SK-N-SH (cell line): ENCODE measurements at regions not wholly inside any gene's neighbourhood (a gene's known extent, or its start where the extent isn't known, plus 50 kb on each side); places are given as distances from the start of the nearest gene placed in this dataset.

Source experiments
- CTCF ChIA-PET: fragments of 300-600, 350-600 bp; formaldehyde crosslinking; extraction: SDS; loops from one replicate; lab custom pipeline; 2021; lab: Yijun Ruan, JAX
- POLR2A ChIA-PET: fragments of 350-600 bp; sonication (Branson Sonifier 250); formaldehyde crosslinking; extraction: SDS; loops from one replicate; lab custom pipeline; 2020; ENCODE audit warnings: antibody characterized with exemption, inconsistent platforms; lab: Yijun Ruan, JAX
- DNase-seq: peaks from one replicate; pipeline ENCODE4 v3.0.0; 2012
- H2AFZ ChIP-seq: fragments of 200-600 bp; sonication (generic); 2 replicates; pipeline ENCODE4 v1.8.1; 2016; ENCODE audit warnings: antibody characterized with exemption, mild to moderate bottlenecking, low read depth
- H3F3A ChIP-seq: fragments of 200-600 bp; sonication (generic); replicated peaks from 2 replicates; pipeline ENCODE3; 2016; ENCODE audit warnings: antibody characterized with exemption, mild to moderate bottlenecking; ENCODE audit not compliant: insufficient read depth
- H3K27ac ChIP-seq, 2 experiments: fragments of 200-500 bp in 1 of 2; fragments of 200-600 bp in 1 of 2; sonication (Bioruptor generic) in 1 of 2; sonication (generic), shearing (Covaris generic) in 1 of 2; 2 replicates each; pipeline versions ENCODE4 v1.5.1 to v1.6.1; 2014 to 2016; ENCODE audit warnings: low read depth in 2 of 2, inconsistent platforms in 1 of 2, low read length in 1 of 2, mild to moderate bottlenecking in 1 of 2, mixed read lengths in 1 of 2
- H3K27me3 ChIP-seq: fragments of 200-600 bp; sonication (generic), shearing (Covaris generic); 2 replicates; pipeline ENCODE4 v1.6.1; 2016; ENCODE audit warnings: mixed run types; ENCODE audit not compliant: insufficient read depth
- H3K36me3 ChIP-seq, 2 experiments: fragments of 200-500 bp in 1 of 2; fragments of 200-600 bp in 1 of 2; sonication (Bioruptor generic) in 1 of 2; sonication (generic) in 1 of 2; replicated peaks in 1 of 2; 2 replicates each; pipeline versions ENCODE3 to v1.5.1; 2014 to 2016; ENCODE audit warnings: low read length in 1 of 2, mild to moderate bottlenecking in 1 of 2; ENCODE audit not compliant: insufficient read depth in 2 of 2, control insufficient read depth in 1 of 2
- H3K4me1 ChIP-seq, 2 experiments: fragments of 200-500 bp in 1 of 2; fragments of 200-600 bp in 1 of 2; sonication (Bioruptor generic) in 1 of 2; sonication (generic), shearing (Covaris generic) in 1 of 2; 2 replicates each; pipeline versions ENCODE4 v1.5.1 to v1.6.1; 2014 to 2016; ENCODE audit warnings: low read depth in 1 of 2, low read length in 1 of 2, mixed run types in 1 of 2; ENCODE audit not compliant: insufficient read depth in 2 of 2, control insufficient read depth in 1 of 2
- H3K4me2 ChIP-seq: fragments of 200-600 bp; sonication (generic), shearing (Covaris generic); 2 replicates; pipeline ENCODE4 v1.6.1; 2017; ENCODE audit warnings: mixed run types
- H3K4me3 ChIP-seq, 2 experiments: fragments of 200-500 bp in 1 of 2; fragments of 200-600 bp in 1 of 2; sonication (Bioruptor generic) in 1 of 2; sonication (generic), shearing (Covaris generic) in 1 of 2; 2 replicates each; pipeline versions ENCODE4 v1.5.1 to v1.8.1; 2014 to 2016; ENCODE audit warnings: low read depth in 2 of 2, inconsistent platforms in 1 of 2, low read length in 1 of 2, mild to moderate bottlenecking in 1 of 2, mixed read lengths in 1 of 2, moderate library complexity in 1 of 2
- H3K79me2 ChIP-seq: fragments of 200-600 bp; sonication (generic); 2 replicates; pipeline ENCODE4 v1.8.1; 2017; ENCODE audit warnings: mild to moderate bottlenecking; ENCODE audit not compliant: insufficient read depth
- H3K9ac ChIP-seq: fragments of 200-600 bp; sonication (generic); 2 replicates; pipeline ENCODE4 v1.6.1; 2017; ENCODE audit warnings: mixed run types
- H3K9me2 ChIP-seq: fragments of 200-600 bp; sonication (generic); 2 replicates; pipeline ENCODE4 v1.6.1; 2017; ENCODE audit warnings: mixed run types
- H3K9me3 ChIP-seq: fragments of 200-600 bp; sonication (generic); 2 replicates; pipeline ENCODE4 v1.6.1; 2017; ENCODE audit warnings: mixed run types, mild to moderate bottlenecking, moderate library complexity
- H4K20me1 ChIP-seq: fragments of 200-600 bp; sonication (generic); 2 replicates; pipeline ENCODE4 v1.6.1; 2017; ENCODE audit warnings: mild to moderate bottlenecking, mixed run types; ENCODE audit not compliant: insufficient read depth
- CTCF ChIP-seq: fragments of 200-600 bp; sonication (generic); IDR thresholded peaks from 2 replicates; pipeline ENCODE4 v1.6.1; 2017; ENCODE audit warnings: antibody characterized with exemption, mild to moderate bottlenecking, moderate library complexity
- EZH2phosphoT487 ChIP-seq: fragments of 200-600 bp; sonication (generic); IDR thresholded peaks from 2 replicates; pipeline ENCODE4 v1.6.1; 2017; ENCODE audit warnings: low read depth, mixed run types, mild to moderate bottlenecking, antibody characterized with exemption, moderate library complexity, borderline replicate concordance
- FOXJ3 ChIP-seq: sonication (generic); formaldehyde crosslinking; IDR thresholded peaks from 2 replicates; pipeline ENCODE4 v1.5.1; 2020; ENCODE audit warnings: mild to moderate bottlenecking, missing genetic modification reagents
- MEF2A ChIP-seq: IDR thresholded peaks from 2 replicates; pipeline ENCODE4 v1.4.0; 2012; ENCODE audit warnings: low read depth, borderline replicate concordance
- MXI1 ChIP-seq: IDR thresholded peaks from 2 replicates; pipeline ENCODE4 v1.6.1; 2012; ENCODE audit warnings: mild to moderate bottlenecking, low read depth, low read length, improper control_type of control experiment
- RAD21 ChIP-seq: IDR thresholded peaks from 2 replicates; pipeline ENCODE4 v1.6.1; 2012; ENCODE audit warnings: mild to moderate bottlenecking, low read length
- RFX5 ChIP-seq: IDR thresholded peaks from 2 replicates; pipeline ENCODE4 v1.6.1; 2012; ENCODE audit warnings: mild to moderate bottlenecking, improper control_type of control experiment, low read length
- SIN3A ChIP-seq: IDR thresholded peaks from 2 replicates; pipeline ENCODE4 v1.6.1; 2012; ENCODE audit warnings: low read depth, mild to moderate bottlenecking, low read length, moderate library complexity, borderline replicate concordance
- USF2 ChIP-seq: fragments of 150-350 bp; IDR thresholded peaks from 2 replicates; pipeline ENCODE4 v1.6.1; 2017; ENCODE audit warnings: antibody characterized with exemption, low read length, low read depth, borderline replicate concordance
- WGBS: methylation state at CpG from one replicate; pipeline ENCODE4 v1.1.6; 2017; ENCODE audit warnings: low lambda C conversion rate; 5-methylcytosine and 5-hydroxymethylcytosine counted together
- TF ChIP-seq, protein P1 (sequence below): IDR thresholded peaks from 2 replicates; pipeline ENCODE4 v1.4.0; 2012; ENCODE audit warnings: low read depth, borderline replicate concordance

- H3K4me3 ChIP-seq, result no peak overlapping the region
- WGBS, result 58% methylated on average over 2 of the region's 2 CpGs
- POLR2A ChIA-PET, result no interaction called here
- no peak overlapping the region for H3K27ac ChIP-seq
- CTCF ChIA-PET, result no interaction called here
- TF ChIP-seq RFX5, result no peak
- no peak for TF ChIP-seq FOXJ3 (CRISPR knock-in tag)
- no peak for TF ChIP-seq EZH2phosphoT487
- no peak for TF ChIP-seq SIN3A
- no peaks in the 10 kb centered on the region for H3K9me3 ChIP-seq
- no peak overlapping the region for H2AFZ ChIP-seq
- no peaks in the 10 kb centered on the region for H3K4me1 ChIP-seq
- no peaks in the 10 kb centered on the region for H3K27me3 ChIP-seq
- H4K20me1 ChIP-seq, result no peaks in the 10 kb centered on the region
- DNase-seq, result no peak
- no peak overlapping the region for H3K4me2 ChIP-seq
- no peaks in the 10 kb centered on the region for H3K36me3 ChIP-seq
- H3K79me2 ChIP-seq, result no peaks in the 10 kb centered on the region
- H3K9ac ChIP-seq, result no peak overlapping the region
- H3K9me2 ChIP-seq, result no peaks in the 10 kb centered on the region
- no peaks in the 10 kb centered on the region for H3F3A ChIP-seq
Observed at GRCh38 chr21:31416465-31416864, 72.4 kb upstream of the TIAM1 start.

GRCh38 chr21:31414263-31415000 lies 70.4 kb upstream of the TIAM1 start:
- no peak for DNase-seq
- Histone ChIP-seq H3K36me3 (no peaks in the 10 kb centered on the region), H3K9ac (no peak overlapping the region), H3K27me3 (no peaks in the 10 kb centered on the region), H4K20me1 (no peaks in the 10 kb centered on the region), H3K27ac (no peak overlapping the region), H3K9me3 (no peaks in the 10 kb centered on the region), H2AFZ (no peak overlapping the region), H3K4me1 (no peaks in the 10 kb centered on the region), H3K4me3 (no peak overlapping the region), H3K4me2 (no peak overlapping the region), H3K9me2 (no peaks in the 10 kb centered on the region), H3F3A (no peaks in the 10 kb centered on the region), H3K79me2 (no peaks in the 10 kb centered on the region)
- TF ChIP-seq USF2 (no peak), CTCF (no peak), MEF2A (no peak), RAD21 (no peak), MXI1 (no peak)
- TF ChIP-seq, protein P1, sequence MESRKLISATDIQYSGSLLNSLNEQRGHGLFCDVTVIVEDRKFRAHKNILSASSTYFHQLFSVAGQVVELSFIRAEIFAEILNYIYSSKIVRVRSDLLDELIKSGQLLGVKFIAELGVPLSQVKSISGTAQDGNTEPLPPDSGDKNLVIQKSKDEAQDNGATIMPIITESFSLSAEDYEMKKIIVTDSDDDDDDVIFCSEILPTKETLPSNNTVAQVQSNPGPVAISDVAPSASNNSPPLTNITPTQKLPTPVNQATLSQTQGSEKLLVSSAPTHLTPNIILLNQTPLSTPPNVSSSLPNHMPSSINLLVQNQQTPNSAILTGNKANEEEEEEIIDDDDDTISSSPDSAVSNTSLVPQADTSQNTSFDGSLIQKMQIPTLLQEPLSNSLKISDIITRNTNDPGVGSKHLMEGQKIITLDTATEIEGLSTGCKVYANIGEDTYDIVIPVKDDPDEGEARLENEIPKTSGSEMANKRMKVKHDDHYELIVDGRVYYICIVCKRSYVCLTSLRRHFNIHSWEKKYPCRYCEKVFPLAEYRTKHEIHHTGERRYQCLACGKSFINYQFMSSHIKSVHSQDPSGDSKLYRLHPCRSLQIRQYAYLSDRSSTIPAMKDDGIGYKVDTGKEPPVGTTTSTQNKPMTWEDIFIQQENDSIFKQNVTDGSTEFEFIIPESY, result no peak
- 55% methylated on average over 12 of the region's 12 CpGs for WGBS
- CTCF ChIA-PET, result interaction anchor here (1.3 kb wide), 1 partner anchor 10 kb away, joined by 3 read pairs; no protein-coding TSS in a partner anchor
- POLR2A ChIA-PET, result no interaction called here
